RWPE1 (cell line): ENCODE measurements at regions not wholly inside any gene's neighbourhood (a gene's known extent, or its start where the extent isn't known, plus 50 kb on each side); places are given as distances from the start of the nearest gene placed in this dataset.
"Not testable (repeated sequence)": the region's sequence is repeated elsewhere in the genome, so short reads cannot be mapped to it uniquely, and the experiment has no call there.

Source experiments
- CTCF ChIA-PET: fragments of 350-600 bp; sonication (Branson Sonifier 250); formaldehyde crosslinking; extraction: SDS; loops from one replicate; lab custom pipeline; 2021; lab: Yijun Ruan, JAX
- POLR2A ChIA-PET: fragments of 400-600 bp; formaldehyde crosslinking; extraction: SDS; loops from one replicate; lab custom pipeline; 2020; ENCODE audit warnings: antibody characterized with exemption; ENCODE audit not compliant: low non-redundant PET; lab: Yijun Ruan, JAX
- DNase-seq: peaks from one replicate; pipeline ENCODE4 v3.0.0; 2012; ENCODE audit warnings: low spot score
- H3K27ac ChIP-seq: fragments of 450-650 bp; 2 replicates; pipeline ENCODE4 v1.5.1; 2017
- TF ChIP-seq, protein P1 (sequence below): fragments of 450-650 bp; conservative IDR thresholded peaks from 2 replicates; pipeline ENCODE4 v1.5.1; 2017; ENCODE audit warnings: low read depth, mild to moderate bottlenecking

- ChIA-PET CTCF (no interaction called here), POLR2A (no interaction called here)
- TF ChIP-seq, protein P1, sequence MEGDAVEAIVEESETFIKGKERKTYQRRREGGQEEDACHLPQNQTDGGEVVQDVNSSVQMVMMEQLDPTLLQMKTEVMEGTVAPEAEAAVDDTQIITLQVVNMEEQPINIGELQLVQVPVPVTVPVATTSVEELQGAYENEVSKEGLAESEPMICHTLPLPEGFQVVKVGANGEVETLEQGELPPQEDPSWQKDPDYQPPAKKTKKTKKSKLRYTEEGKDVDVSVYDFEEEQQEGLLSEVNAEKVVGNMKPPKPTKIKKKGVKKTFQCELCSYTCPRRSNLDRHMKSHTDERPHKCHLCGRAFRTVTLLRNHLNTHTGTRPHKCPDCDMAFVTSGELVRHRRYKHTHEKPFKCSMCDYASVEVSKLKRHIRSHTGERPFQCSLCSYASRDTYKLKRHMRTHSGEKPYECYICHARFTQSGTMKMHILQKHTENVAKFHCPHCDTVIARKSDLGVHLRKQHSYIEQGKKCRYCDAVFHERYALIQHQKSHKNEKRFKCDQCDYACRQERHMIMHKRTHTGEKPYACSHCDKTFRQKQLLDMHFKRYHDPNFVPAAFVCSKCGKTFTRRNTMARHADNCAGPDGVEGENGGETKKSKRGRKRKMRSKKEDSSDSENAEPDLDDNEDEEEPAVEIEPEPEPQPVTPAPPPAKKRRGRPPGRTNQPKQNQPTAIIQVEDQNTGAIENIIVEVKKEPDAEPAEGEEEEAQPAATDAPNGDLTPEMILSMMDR: no peak
- H3K27ac ChIP-seq: no peak overlapping the region
- no peak for DNase-seq
Measured at GRCh38 chr3:88882121-88882520, 225.3 kb upstream of the EPHA3 start.

DNA sequence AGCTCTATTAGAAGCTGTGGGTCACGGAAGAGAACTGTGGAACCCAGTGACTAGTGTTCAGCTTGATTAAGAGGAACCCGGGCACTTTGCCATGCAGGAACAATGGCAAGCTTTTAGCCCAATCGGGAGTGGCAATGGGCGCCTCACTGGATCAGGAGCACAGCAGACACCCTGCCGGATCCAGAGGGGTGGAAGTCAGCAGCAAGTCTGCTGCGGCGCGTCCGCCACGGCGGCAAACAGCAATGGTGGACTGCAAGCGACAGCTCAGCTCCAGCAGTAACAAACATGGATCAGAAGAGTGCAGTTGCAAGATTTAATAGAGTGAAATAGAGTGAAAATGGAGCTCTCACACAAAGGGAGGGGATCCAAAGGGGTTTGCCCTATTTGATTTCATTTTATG, 220.8 kb upstream of the EPHA3 start:
- H3K27ac ChIP-seq, CTCF ChIA-PET, POLR2A ChIA-PET, DNase-seq: not testable (repeated sequence)

DNA sequence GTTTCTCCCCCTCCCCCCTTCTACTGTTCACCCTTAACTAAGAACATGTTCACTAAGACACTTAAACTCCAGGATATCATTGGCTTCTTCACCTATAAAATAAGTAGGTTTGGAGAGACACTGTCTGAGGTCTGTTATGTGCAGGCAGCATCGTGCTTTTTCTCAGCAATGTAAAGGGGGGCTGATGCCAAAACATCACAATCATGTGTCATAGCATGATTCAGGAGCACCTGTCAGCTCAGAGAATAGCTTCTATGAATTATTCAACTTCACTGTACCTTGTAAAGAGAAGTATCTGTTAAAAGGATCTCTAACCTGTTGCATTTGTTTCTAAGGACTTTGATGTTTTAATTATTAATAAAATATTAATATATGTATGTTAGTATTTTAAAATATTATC, 211.4 kb upstream of the EPHA3 start:
- ChIA-PET POLR2A (no interaction called here), CTCF (no interaction called here)
- no peak for DNase-seq
- TF ChIP-seq, protein P1: no peak
- no peak overlapping the region for H3K27ac ChIP-seq

DNA sequence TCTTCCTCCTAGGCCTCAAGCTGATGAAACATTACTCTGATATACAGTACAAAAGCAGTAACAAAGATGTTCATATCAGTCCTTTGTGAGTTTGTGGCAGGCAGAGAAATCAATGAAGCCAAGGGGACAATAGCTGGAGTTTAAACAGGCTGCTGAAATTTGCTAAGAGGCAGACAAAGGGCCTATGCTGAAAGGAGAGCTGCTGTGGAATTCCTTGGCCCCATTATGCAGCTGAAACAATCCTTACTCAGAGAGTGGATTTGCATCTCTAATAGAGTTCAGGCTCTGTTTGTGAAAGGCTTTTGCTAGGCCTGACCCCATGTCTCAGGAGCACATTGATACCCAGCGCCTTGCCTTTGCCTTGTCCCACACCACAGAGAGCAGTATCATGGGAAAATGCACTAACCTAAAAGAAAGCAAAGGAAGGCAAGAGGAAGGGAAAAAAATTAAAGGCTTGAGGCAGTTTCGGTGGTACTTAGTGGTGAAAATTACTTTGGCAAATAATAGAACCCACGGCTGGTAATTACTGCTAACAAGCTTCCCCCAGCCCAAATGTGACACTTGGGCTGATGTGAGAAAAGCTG, 195.0 kb upstream of the EPHA3 start:
- TF ChIP-seq, protein P1: no peak
- no peak for DNase-seq
- ChIA-PET CTCF (no interaction called here), POLR2A (no interaction called here)
- H3K27ac ChIP-seq: no peak overlapping the region

DNA sequence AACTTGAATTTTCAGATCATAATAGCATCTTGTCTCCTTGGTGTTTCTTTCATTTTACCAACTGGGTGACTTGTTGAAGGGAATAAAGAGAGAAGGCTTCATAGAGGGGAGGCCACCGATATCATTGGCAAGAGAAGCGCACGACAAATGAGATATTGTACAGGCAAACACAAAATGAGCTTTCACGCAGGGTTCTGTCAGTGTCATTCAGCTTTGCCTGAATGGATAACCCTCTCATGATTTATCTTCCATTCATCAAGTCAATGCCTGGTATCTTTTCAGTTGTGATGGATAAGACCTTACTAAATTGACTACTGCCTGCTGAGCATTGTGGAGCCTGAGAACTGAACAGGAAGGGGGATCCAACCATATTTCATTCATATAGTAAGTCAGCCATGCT, 188.6 kb upstream of the EPHA3 start:
- TF ChIP-seq, protein P1: no peak
- no peak for DNase-seq
- no peak overlapping the region for H3K27ac ChIP-seq
- ChIA-PET POLR2A (no interaction called here), CTCF (no interaction called here)

- POLR2A ChIA-PET: no interaction called here
- TF ChIP-seq, protein P1: no peak
- no peak overlapping the region for H3K27ac ChIP-seq
- CTCF ChIA-PET: interaction anchor here (0.7 kb wide), 1 partner anchor 218 kb away, joined by 6 read pairs; no protein-coding TSS in a partner anchor
- DNase-seq: no peak
Measured at GRCh38 chr3:88921986-88922385, 185.4 kb upstream of the EPHA3 start.

DNA sequence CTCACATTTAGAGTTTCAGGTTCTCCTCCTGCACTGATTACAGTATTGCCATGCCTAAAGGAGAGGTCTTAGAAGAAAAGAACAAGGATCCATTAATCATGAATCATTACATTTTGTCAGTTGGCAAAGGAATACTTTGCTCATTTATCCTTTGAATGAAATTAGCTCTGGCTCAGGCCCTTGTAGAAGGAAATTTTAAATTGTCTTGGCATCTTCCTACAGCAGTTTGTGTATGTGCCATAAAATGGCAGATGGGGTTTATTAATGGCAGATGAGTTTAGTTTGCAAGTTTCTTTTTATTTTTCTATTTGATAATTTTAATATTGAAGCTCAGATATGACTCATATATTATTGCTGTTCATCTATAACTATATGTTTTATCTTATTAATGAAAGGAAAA, 181.2 kb upstream of the EPHA3 start:
- ChIA-PET CTCF (no interaction called here), POLR2A (no interaction called here)
- no peak for DNase-seq
- TF ChIP-seq, protein P1: no peak
- no peak overlapping the region for H3K27ac ChIP-seq
